ENCODE measurements at regions not wholly inside any gene's neighbourhood (a gene's known extent, or its start where the extent isn't known, plus 50 kb on each side); places are given as distances from the start of the nearest gene placed in this dataset.

- DNase-seq, result no peak
Measured at GRCh38 chr10:131677671-131678070, 223.1 kb upstream of the PPP2R2D start.

GRCh38 chr10:131678171-131678570 lies 222.6 kb upstream of the PPP2R2D start:
- DNase-seq, result no peak

GRCh38 chr10:131678613-131679012 lies 222.2 kb upstream of the PPP2R2D start:
- no peak for DNase-seq

GRCh38 chr10:131679926-131680325 lies 220.9 kb upstream of the PPP2R2D start:
- no peak for DNase-seq

- no peak for DNase-seq
Measured at GRCh38 chr10:131681122-131681521, 219.7 kb upstream of the PPP2R2D start.

GRCh38 chr10:131681656-131682055 lies 219.2 kb upstream of the PPP2R2D start:
- DNase-seq, result no peak

GRCh38 chr10:131682271-131682962 lies 218.4 kb upstream of the PPP2R2D start:
- no peak for DNase-seq

- no peak for DNase-seq
Measured at GRCh38 chr10:131683281-131683861, 217.4 kb upstream of the PPP2R2D start.

GRCh38 chr10:131683941-131684340 lies 216.9 kb upstream of the PPP2R2D start:
- no peak for DNase-seq

- DNase-seq, result no peak
Measured at GRCh38 chr10:131685007-131685406, 215.8 kb upstream of the PPP2R2D start.

GRCh38 chr10:131685576-131685975 lies 215.2 kb upstream of the PPP2R2D start:
- DNase-seq, result no peak

- DNase-seq, result no peak
Measured at GRCh38 chr10:131686781-131687420, 213.9 kb upstream of the PPP2R2D start.

GRCh38 chr10:131688304-131688703 lies 212.5 kb upstream of the PPP2R2D start:
- no peak for DNase-seq

- no peak for DNase-seq
Measured at GRCh38 chr10:131689016-131689415, 211.8 kb upstream of the PPP2R2D start.

GRCh38 chr10:131689486-131689885 lies 211.3 kb upstream of the PPP2R2D start:
- no peak for DNase-seq

GRCh38 chr10:131689954-131690757 lies 210.7 kb upstream of the PPP2R2D start:
- DNase-seq, result no peak

GRCh38 chr10:131690805-131691239 lies 210.0 kb upstream of the PPP2R2D start:
- DNase-seq, result no peak

- DNase-seq, result no peak
Measured at GRCh38 chr10:131691481-131692090, 209.2 kb upstream of the PPP2R2D start.

- DNase-seq, result no peak
Measured at GRCh38 chr10:131692176-131692575, 208.6 kb upstream of the PPP2R2D start.

GRCh38 chr10:131692686-131693334 lies 208.0 kb upstream of the PPP2R2D start:
- no peak for DNase-seq

- DNase-seq, result no peak
Measured at GRCh38 chr10:131693766-131694165, 207.0 kb upstream of the PPP2R2D start.

GRCh38 chr10:131694168-131694780 lies 206.5 kb upstream of the PPP2R2D start:
- DNase-seq, result no peak

Data from NCI-H510A (cell line).